GM18499 (cell line): ENCODE measurements at regions not wholly inside any gene's neighbourhood (a gene's known extent, or its start where the extent isn't known, plus 50 kb on each side); places are given as distances from the start of the nearest gene placed in this dataset.

Source experiments
- ATAC-seq: cut with Tn5 transposase; IDR thresholded peaks from one replicate; pipeline ENCODE4 v1.9.1; 2021; ENCODE audit warnings: moderate number of reproducible peaks; ENCODE audit not compliant: insufficient read depth, unreplicated experiment

DNA sequence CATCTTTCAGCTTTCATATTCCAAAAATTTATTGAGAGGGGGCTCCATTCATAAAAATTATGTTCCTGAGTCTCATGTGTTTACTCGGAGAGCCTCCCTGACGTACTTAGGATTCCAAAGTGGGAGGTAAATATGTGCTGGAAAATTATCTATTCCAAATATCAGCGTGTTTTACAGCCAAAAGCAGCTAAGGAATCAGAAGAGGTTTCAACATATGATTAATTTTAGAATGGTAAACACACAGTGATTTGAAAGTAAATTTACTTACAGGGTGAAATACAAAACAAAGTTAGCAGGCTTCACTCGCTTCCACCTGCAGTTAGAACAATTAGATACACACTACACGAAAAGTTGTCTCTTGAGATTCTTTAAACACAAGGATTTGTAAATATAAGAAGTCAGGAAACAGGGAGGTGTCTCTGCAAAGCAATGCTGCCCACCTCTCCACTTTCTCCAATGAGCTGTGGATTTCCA lies 313.8 kb upstream of the NBEA start:
- no peak for ATAC-seq

DNA sequence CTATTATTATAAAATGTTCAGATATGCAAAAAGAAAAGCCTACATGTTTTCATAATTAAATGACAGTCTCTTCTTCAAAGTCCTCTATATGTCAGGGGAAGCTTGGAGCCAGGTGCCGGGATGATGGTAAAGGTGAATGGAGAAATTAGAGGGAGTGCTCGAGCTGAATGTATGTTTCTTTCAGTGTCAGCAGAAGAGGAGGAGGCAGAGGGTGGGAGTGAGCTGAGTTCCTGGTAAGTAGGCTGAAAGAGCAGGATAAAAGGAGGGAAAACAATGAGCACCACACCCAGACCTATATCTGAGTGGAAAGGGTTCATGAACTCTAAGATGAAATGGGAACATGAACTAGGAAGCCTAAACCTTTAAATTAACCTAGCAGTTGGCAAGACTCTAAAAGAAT lies 307.6 kb upstream of the NBEA start:
- no peak for ATAC-seq

DNA sequence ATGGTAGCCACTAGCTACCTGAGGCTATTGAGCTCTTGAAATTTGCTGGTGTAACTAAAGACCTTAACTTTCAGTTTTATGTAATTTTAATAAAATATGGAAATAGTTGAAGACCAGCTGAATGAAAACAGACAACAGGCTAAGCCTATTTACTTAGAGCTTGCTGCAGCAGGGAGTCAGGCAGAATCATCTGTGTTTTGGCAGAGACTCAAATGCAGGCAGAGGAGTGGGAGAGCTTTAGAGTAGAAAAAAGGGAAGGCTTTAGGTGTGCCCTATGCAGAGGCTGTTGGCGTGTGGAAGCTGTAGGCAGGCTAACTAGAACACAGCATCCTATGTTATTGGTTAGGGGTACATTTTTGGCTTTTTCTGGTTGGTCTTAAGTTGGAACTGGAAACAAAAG lies 304.9 kb upstream of the NBEA start:
- no peak for ATAC-seq

DNA sequence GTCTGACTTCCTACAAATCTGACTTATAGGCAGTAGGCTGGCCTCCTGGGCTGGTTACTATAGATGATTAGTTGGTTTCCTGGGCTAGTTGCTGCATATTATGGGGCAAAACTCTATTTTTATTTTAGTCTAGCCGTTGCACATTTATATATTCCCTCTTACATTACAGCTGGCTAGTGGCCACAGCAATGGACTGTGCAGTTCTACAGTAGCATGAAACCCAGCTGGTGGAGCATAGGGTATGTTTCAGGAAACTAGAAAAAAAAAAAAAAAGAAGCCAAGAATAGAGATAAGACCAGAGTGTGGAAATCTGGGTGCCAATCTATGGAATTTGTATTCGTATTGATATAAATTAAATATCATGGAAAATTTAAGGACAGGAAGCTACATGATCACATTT lies 304.4 kb upstream of the NBEA start:
- ATAC-seq = no peak

DNA sequence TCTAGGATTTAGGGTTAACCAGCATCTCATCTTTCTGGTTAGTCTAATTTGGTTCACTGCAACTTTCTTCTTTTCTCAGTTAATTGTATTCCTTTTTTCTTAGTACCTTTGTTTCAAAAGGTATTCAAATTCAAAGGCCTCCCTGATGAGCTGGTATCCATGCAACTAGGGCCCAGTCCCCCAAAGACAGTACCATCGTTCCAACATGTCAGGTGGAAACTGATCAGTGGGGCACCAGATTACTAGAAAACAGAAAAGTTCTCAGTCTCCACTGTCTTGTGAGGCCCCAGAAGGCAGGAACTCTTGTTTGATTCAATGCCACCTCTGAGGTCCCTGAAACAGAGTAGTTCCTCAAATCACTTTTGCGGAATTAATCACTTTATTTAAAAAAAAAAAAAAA lies 303.2 kb upstream of the NBEA start:
- no peak for ATAC-seq

DNA sequence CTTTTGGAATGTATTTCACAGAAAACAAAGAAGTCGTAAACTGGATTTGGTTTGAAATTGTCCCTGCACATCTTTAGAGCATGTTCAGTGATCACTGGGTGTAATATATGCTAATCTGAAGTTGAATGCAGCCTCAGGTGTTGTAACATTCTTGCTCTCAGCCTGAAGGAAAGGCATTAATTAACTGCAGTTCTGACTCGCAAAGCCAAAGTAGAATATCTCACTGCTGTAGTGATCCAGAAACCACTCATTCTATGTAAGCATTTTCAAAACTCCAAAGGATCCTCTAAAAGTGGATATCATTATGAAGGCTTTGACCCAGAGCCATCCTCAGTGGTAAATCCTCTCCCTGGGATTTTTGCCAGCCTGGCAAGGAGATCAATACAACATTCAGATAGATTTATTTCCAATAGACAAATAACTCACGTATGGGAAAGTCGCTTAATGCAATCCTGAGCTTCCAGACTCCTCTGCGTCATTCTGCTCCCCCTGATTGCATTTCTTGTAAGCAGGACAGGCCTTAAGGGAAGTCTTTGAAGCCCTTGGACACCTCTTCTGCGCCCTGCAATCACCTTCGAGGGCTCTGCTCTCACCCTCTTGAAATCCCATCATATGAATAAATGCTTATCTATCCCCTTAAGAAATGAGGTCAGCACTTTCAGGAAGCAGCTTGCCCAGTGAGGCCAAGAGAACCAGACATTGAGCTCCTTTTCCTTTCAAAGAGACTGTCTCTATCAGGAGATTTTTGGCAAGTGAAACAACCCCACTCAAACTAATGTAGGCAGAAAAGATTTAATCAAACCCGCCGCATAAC lies 301.7 kb upstream of the NBEA start:
- no peak for ATAC-seq

DNA sequence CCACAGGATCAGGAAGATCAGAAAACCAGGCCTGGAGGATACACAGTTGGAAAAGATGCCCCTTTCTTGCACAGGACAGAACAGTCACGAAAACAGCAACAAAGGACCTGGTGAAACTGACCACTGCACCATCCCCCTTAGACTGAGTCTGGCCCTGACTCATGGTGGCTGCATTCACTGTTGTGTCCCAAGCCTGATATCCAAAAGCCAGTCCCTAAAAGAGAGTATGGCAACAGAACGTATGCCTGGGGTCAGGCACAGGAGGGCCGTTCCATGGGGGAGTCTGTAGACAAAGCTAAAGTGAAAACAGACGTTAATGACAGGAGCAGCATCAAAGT lies 301.1 kb upstream of the NBEA start:
- no peak for ATAC-seq

DNA sequence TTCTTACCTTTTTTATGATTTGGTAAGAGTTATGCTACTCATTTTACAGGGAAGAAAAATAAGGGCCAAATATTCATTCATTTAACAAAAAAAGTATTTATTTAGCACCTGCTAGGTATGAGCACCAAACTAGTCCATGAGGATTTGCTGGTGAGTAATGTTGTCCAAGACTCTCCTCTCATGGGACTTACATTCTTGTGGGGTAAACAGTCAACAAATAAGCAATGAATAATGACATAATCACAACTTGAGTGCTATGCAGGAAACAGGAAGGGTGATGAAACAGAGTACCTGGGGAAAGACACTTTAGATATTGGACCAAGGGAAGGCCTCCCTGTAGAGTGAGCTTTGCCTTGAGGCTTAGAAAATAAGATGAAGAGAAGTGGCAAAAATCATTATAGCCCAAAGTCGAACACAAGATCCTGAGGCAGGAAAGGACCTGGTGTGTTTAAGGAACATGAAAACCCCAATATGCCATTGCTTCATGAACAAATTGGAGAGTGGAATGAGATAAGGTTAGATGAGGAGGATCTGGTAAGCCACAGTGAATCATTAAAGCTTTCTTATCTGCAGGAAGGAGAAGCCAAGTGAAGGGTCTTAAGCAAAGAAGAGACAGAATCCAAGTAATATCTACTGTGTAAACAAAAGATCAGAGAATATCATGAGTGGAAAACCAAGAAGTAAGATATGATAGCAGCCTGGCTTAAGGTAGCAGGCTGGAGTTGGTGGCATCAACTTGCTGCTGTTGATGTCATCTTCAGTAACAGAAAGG lies 294.5 kb upstream of the NBEA start:
- no peak for ATAC-seq

DNA sequence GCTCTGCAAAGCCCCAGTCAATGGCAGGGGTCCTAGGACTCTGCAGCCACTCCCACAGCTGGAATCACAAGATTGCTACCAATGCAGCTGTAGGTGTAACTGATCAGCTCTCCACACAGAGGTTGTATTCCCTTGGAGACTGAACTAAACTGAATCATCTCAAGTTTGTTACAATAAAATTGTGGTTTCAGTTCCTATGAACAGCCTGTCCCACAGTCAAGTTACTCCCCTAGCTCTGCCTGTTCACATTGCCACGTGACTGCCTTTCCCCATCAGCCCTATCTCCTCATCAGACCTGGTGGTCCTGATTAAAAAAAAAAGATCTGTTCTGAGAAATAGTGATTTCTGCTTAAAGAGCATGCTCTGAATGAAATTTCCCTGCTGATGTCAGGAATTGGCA lies 287.9 kb upstream of the NBEA start:
- no peak for ATAC-seq

DNA sequence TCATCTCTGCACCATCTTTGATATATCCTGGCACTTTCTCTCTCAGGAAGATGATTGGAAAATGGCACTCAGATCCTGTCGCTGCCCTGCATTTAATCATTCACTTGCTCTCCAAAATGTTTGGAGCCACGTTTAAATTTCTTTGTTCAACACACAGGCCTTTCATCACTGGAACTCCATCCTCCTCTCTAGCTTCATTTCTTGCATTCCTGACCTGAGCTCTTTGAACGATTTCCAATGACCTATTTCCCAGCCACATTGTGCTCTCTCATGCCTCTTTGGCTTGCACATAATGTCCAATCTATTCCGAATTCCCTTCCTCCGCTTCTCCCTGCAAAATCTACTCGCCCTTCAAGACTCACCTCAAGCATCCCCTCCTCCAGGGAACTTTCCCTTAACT lies 287.4 kb upstream of the NBEA start:
- no peak for ATAC-seq

DNA sequence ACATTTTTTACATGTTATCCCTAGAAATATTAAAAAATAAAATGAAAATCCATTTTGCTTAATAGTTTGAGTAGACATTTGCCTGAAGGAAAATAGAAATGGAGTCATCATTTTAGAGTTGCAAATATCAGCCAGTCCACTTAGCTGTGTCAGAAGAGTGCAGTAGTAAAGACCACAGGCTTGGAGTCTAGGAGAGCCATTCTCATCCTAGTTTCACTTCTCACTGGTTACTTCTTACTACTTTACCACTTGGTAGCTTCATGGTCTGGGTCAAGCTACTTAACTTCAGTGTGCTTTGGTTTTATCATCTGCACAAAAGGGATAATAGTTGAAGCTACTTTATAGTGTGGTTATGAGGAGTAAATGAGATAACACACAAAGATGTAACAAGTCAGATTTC lies 286.5 kb upstream of the NBEA start:
- ATAC-seq = no peak

DNA sequence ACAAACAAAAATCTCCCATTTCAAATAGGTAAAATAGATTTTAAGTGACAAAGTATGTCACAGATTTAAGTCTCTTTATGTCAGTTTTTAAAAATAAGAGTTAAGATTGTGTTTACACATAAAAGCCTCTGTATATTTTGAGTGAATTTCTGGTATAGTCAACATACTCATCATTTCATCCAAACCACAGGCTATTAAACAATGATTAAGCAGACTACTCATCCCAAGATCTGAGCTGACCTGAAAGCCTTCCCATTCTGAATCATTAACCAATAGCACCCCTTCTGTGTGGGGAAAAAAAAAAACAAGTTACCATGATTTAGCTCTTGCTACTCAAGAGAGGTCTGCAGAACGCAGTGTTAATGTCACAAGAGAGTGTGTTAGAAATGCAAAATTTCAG lies 284.4 kb upstream of the NBEA start:
- ATAC-seq = no peak

DNA sequence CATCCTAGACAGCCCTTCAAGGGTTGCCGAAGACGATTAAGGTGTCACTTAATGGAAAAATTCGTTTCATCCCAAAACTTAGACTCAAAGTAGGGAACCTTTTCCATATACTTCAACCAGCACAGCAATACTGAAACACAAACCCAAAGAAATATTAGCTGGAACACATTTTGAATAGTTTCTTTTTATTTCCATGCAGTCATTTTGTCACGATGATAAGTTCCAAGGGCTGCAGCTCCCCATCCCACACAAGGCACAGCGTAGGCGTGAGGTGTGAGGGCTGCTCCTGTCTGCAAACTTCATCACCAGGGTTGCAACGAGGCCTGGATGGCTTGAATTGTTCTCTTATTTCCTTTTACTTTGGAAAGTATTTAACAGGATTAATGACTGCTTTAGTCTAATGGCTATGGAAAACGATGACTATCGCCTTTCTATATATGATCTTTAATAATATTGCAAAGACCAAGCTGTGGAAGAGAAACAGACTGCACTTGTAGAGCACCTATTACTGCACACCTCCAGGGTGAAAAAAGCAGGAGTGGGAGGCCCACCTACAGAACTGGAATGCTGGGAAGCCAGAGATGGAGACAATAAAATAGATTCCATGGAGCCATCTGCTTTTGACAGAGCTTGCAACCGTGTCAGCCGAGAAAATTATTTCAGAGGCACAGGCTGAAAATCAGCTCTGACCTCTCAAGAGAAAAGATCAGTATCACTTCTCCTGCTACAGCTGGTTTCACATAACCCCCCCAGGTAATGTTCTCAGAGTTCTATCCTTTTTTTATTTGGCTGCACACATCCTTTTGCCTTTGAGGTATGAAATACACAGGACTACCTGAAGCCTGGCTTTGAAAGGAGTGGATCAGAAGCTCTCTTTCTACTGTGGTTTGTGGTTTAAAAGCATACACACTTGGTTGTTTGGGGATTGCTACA lies 274.5 kb upstream of the NBEA start:
- ATAC-seq = no peak

DNA sequence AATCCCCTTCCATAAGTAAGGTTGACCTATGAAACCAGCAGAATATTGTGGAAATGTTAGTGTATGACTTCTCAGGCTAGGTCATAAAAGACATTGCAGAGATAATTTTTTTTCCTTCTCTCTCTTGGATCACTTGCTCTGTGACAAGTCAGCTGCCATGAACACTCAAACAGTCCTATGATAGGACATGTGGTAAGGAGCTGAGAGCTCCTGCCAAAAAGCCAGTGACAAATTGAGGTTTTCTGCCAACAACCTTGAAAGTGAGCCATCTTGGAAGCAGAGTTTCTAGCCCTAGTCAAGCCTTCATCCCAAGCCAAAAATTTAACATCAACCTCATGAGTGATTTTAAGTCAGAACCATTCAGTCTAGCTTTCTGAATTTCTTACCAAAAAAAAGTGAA lies 270.9 kb upstream of the NBEA start:
- ATAC-seq = no peak

DNA sequence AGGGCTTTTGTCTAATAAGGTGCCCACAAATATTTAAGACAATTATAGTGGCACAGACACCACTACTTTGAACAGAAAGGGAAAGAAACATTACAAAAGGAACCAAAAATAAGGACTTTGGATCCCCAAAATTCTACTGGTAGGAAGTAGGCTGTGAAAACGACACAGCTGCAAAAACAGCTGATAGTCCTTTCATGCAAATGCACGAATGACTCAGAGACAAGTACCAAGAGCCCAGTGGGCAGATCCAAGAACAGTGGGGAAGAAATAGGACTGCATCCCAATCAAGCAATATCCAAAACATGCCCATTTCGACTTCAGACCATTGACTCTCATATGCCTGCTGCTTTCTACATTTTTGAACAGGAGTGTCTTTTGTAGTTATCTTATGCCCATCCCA lies 269.4 kb upstream of the NBEA start:
- no peak for ATAC-seq

DNA sequence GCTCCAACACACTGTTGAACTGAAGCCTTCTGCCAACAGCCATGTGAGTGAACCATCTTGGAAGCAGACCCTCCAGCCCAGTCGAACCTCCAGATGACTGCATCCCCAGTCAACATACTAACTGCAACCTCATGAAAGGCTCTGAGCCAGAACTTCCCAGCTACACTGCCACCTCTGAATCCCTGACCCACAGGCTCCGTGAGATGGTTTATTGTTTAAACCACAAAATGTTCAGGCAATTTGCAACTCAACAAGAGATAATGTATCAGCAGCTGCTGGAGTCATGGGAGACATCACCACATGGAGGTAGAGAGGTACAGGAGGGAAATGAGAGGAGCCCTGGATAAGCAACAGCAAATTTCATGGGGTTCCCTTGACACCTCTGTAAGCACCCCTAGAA lies 266.4 kb upstream of the NBEA start:
- no peak for ATAC-seq

DNA sequence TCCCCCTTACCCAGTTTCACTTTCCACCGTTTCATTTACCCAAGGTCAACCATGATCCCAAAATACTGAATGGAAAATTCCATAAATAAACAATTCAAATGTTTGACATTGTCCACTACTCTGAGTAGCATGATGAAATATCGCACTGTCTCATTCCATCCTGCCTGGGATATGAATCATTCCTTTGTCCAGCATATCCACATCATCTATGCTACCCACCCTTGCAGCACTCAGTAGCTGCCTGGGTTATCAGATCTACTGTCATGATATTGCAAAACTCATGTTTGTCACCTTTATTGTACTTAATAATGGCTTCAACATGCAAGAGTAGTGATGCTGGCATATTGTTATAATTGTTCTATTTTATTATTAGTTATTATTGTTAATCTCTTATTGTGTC lies 263.9 kb upstream of the NBEA start:
- no peak for ATAC-seq

DNA sequence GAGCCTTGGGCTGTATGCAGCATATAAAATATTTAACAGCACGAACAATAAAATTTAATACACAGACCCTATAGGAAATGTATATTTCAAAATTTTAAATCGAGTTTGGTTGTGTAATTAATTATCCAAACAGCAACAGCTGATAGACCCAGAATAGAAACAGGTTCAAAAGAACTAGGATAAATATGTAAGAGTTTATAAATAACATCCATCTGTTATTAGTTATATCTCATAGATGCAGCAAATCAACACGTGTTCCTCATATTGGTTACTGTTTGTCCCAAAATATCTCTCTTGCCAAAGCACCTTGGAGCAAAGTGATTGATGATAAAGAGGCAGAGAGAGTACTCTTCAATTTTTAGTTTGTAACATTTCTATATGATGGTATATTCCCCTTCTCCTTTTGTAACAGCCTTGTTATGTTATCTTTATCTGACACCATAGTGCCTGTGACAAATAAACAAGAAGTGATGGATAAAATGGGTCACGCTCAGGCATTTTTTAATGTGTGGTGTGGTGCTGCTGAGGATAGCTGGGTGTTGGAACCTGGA lies 260.6 kb upstream of the NBEA start:
- no peak for ATAC-seq

DNA sequence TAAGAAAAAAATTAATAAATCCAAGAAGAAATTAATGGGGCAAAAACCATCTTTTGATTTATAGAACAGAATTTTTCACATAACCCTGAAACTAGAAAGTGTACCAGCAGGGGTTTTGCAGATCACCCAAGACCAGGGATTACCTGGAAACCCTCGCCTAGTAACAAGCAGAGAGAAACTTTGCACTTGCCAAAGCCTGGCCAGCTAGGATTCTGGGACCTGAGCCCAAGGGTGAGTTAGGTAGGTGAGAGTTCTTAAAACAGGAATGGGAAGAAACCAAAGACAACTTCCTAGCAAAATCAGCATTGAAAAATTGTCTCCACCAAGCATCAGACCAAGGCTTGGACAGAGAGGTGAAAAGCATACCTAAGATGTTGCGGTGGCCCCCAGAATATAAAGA lies 247.0 kb upstream of the NBEA start:
- ATAC-seq = no peak

DNA sequence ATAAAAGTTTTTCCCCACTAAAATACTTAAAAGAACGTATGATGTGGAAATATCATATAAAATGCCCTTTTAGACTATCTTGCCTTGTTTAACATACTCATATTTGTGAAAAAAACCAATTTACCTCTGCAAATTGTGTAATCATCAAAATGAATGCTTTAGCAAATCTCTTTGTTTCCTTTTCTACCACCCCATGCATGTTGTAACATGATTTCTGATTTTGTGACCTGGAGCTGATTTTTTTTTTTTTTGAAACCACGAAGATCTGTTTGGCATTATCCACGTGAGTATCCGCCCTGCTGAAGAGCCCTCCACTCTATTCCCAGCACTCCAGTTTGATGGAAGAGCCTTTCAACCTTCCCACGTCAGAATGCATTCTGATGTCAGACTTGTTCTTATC lies 245.8 kb upstream of the NBEA start:
- ATAC-seq = no peak

DNA sequence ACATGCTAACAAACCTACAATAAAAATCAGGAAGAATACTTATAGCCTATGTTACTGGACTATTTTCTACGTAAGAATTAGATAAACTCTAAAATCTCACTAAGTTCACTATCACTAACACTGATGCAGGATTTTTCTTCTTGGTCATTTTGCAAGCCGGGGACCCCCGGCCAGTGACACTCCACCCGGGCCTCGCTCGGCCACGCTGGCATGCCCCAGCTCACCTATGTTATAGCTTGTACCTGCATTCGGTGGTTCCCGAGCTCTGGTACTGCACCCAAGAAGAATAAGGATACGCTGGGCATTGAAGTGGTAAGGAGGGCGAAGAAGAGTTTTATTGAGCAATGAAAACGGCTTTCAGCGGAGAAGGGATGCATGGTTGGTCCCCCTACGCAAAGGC lies 245.3 kb upstream of the NBEA start:
- no peak for ATAC-seq
